Ishikawa (cell line): ENCODE measurements at regions not wholly inside any gene's neighbourhood (a gene's known extent, or its start where the extent isn't known, plus 50 kb on each side); places are given as distances from the start of the nearest gene placed in this dataset.

Source experiments
- CEBPB ChIP-seq: IDR thresholded peaks from 2 replicates; pipeline ENCODE4 v1.6.1; 2012
- CREB1 ChIP-seq: IDR thresholded peaks from 2 replicates; pipeline ENCODE4 v1.6.1; 2012; ENCODE audit warnings: low read depth
- EGR1 ChIP-seq: IDR thresholded peaks from 2 replicates; pipeline ENCODE4 v1.6.1; 2012
- EP300 ChIP-seq: IDR thresholded peaks from 2 replicates; pipeline ENCODE4 v1.6.1; 2012; ENCODE audit warnings: borderline replicate concordance
- FOXM1 ChIP-seq: IDR thresholded peaks from 2 replicates; pipeline ENCODE4 v1.6.1; 2012; ENCODE audit warnings: low read depth, borderline replicate concordance
- MAX ChIP-seq: IDR thresholded peaks from 2 replicates; pipeline ENCODE4 v1.6.1; 2012
- NFIC ChIP-seq: IDR thresholded peaks from 2 replicates; pipeline ENCODE4 v1.6.1; 2012
- RAD21 ChIP-seq: IDR thresholded peaks from 2 replicates; pipeline ENCODE4 v1.6.1; 2012; ENCODE audit warnings: low read depth
- REST ChIP-seq: IDR thresholded peaks from 2 replicates; pipeline ENCODE4 v1.6.1; 2012; ENCODE audit warnings: low read depth, mild to moderate bottlenecking
- TAF1 ChIP-seq: IDR thresholded peaks from 2 replicates; pipeline ENCODE4 v1.6.1; 2012; ENCODE audit warnings: low read depth, mild to moderate bottlenecking
- TCF12 ChIP-seq: IDR thresholded peaks from 2 replicates; pipeline ENCODE4 v1.6.1; 2012; ENCODE audit warnings: low read depth
- TEAD4 ChIP-seq: IDR thresholded peaks from 2 replicates; pipeline ENCODE4 v1.6.1; 2012
- USF1 ChIP-seq: IDR thresholded peaks from 2 replicates; pipeline ENCODE4 v1.6.1; 2012
- YY1 ChIP-seq: IDR thresholded peaks from 2 replicates; pipeline ENCODE4 v1.6.1; 2012; ENCODE audit warnings: low read depth
- ZBTB7A ChIP-seq: IDR thresholded peaks from 2 replicates; pipeline ENCODE4 v1.6.1; 2012; ENCODE audit warnings: low read depth

GRCh38 chr2:40034198-40034597 lies 255.1 kb upstream of the THUMPD2 start:
- TF ChIP-seq TAF1, result no peak
- no peak for TF ChIP-seq USF1
- no peak for TF ChIP-seq MAX
- TF ChIP-seq RAD21, result no peak
- no peak for TF ChIP-seq EP300

- TF ChIP-seq TAF1 (no peak), TEAD4 (no peak), RAD21 (no peak)
Observed at GRCh38 chr2:40033781-40034180, 254.7 kb upstream of the THUMPD2 start.

- TF ChIP-seq YY1 (no peak), FOXM1 (no peak), RAD21 (no peak), TAF1 (no peak), TEAD4 (no peak), USF1 (no peak), MAX (no peak), EGR1 (no peak), REST (no peak), TCF12 (no peak), NFIC (no peak), EP300 (no peak), CEBPB (no peak), ZBTB7A (no peak)
Observed at GRCh38 chr2:40032650-40033319, 253.7 kb upstream of the THUMPD2 start.

- TF ChIP-seq TAF1, result no peak
- no peak for TF ChIP-seq EP300
- no peak for TF ChIP-seq ZBTB7A
- TF ChIP-seq REST, result no peak
- no peak for TF ChIP-seq TCF12
- no peak for TF ChIP-seq USF1
- TF ChIP-seq CREB1, result no peak
Observed at GRCh38 chr2:40030456-40030975, 251.5 kb upstream of the THUMPD2 start.

GRCh38 chr2:40028792-40029488 lies 249.9 kb upstream of the THUMPD2 start:
- no peak for TF ChIP-seq NFIC
- TF ChIP-seq TCF12, result no peak
- TF ChIP-seq CEBPB, result no peak
- TF ChIP-seq EGR1, result no peak
- no peak for TF ChIP-seq MAX
- TF ChIP-seq EP300, result no peak
- no peak for TF ChIP-seq YY1
- TF ChIP-seq USF1, result no peak
- TF ChIP-seq RAD21, result no peak
- no peak for TF ChIP-seq ZBTB7A
- TF ChIP-seq CREB1, result no peak

- TF ChIP-seq ZBTB7A, result no peak
- no peak for TF ChIP-seq TAF1
- TF ChIP-seq MAX, result no peak
- no peak for TF ChIP-seq CREB1
- TF ChIP-seq REST, result no peak
- no peak for TF ChIP-seq FOXM1
- TF ChIP-seq RAD21, result no peak
- TF ChIP-seq CEBPB, result no peak
- TF ChIP-seq TEAD4, result no peak
- TF ChIP-seq EP300, result no peak
- no peak for TF ChIP-seq NFIC
- no peak for TF ChIP-seq USF1
- no peak for TF ChIP-seq EGR1
Observed at GRCh38 chr2:40027968-40028367, 248.9 kb upstream of the THUMPD2 start.
